DOHH2 (cell line): ENCODE measurements at regions not wholly inside any gene's neighbourhood (a gene's known extent, or its start where the extent isn't known, plus 50 kb on each side); places are given as distances from the start of the nearest gene placed in this dataset.

Experiments
- H3F3A ChIP-seq: fragments of 200-600 bp; sonication (generic), shearing (Covaris generic); 2 replicates; pipeline ENCODE4 v1.6.0; 2016; ENCODE audit warnings: antibody characterized with exemption, mild to moderate bottlenecking; ENCODE audit not compliant: control insufficient read depth, insufficient read depth
- H3K27ac ChIP-seq: fragments of 200-600 bp; sonication (generic); 2 replicates; pipeline ENCODE4 v1.5.1; 2014; ENCODE audit warnings: low read depth, mild to moderate bottlenecking, low read length, moderate library complexity
- H3K27me3 ChIP-seq: fragments of 200-600 bp; sonication (generic); 2 replicates; pipeline ENCODE4 v1.6.1; 2014; ENCODE audit warnings: mild to moderate bottlenecking, low read length, mixed read lengths; ENCODE audit not compliant: control insufficient read depth
- H3K36me3 ChIP-seq: fragments of 200-600 bp; sonication (generic); 2 replicates; pipeline ENCODE4 v1.6.1; 2014; ENCODE audit warnings: mild to moderate bottlenecking, low read length, moderate library complexity, mixed read lengths; ENCODE audit not compliant: control insufficient read depth
- H3K4me1 ChIP-seq: fragments of 200-600 bp; sonication (generic); 2 replicates; pipeline ENCODE4 v1.6.1; 2014; ENCODE audit warnings: mild to moderate bottlenecking, low read length, mixed read lengths; ENCODE audit not compliant: control insufficient read depth
- H3K4me2 ChIP-seq: fragments of 200-600 bp; sonication (generic); 2 replicates; pipeline ENCODE4 v1.6.0; 2014; ENCODE audit warnings: mild to moderate bottlenecking, low read length, moderate library complexity
- H3K4me3 ChIP-seq: fragments of 200-600 bp; sonication (generic); 2 replicates; pipeline ENCODE4 v1.5.1; 2014; ENCODE audit warnings: mild to moderate bottlenecking, low read length, mixed read lengths
- H3K79me2 ChIP-seq: fragments of 200-600 bp; sonication (generic); 2 replicates; pipeline ENCODE4 v1.6.1; 2014; ENCODE audit warnings: mild to moderate bottlenecking, low read length, mixed read lengths; ENCODE audit not compliant: control insufficient read depth
- H3K9me2 ChIP-seq: fragments of 200-600 bp; sonication (generic); replicated peaks from 2 replicates; pipeline ENCODE4 v1.6.1; 2014; ENCODE audit warnings: mild to moderate bottlenecking, low read length, mixed read lengths; ENCODE audit not compliant: control insufficient read depth
- H3K9me3 ChIP-seq: fragments of 200-600 bp; sonication (generic); 2 replicates; pipeline ENCODE4 v1.6.1; 2014; ENCODE audit warnings: antibody characterized with exemption, low read length, mixed read lengths; ENCODE audit not compliant: control insufficient read depth, insufficient read depth
- H4K20me1 ChIP-seq: fragments of 200-600 bp; sonication (generic); 2 replicates; pipeline ENCODE4 v1.6.0; 2014; ENCODE audit warnings: low read depth, mild to moderate bottlenecking, antibody characterized with exemption, low read length, moderate library complexity; ENCODE audit not compliant: control insufficient read depth, insufficient read depth
- EZH2phosphoT487 ChIP-seq: fragments of 200-600 bp; sonication (generic); IDR thresholded peaks from 2 replicates; pipeline ENCODE4 v1.6.1; 2017; ENCODE audit warnings: borderline replicate concordance, mild to moderate bottlenecking, antibody characterized with exemption, low read length, moderate library complexity, mixed read lengths
- TF ChIP-seq, protein P1 (sequence below): fragments of 200-600 bp; sonication (generic); IDR thresholded peaks from one replicate; pipeline ENCODE4 v1.5.1; 2014; ENCODE audit warnings: antibody characterized with exemption, mild to moderate bottlenecking, low read depth, low read length; ENCODE audit not compliant: poor library complexity, severe bottlenecking

DNA sequence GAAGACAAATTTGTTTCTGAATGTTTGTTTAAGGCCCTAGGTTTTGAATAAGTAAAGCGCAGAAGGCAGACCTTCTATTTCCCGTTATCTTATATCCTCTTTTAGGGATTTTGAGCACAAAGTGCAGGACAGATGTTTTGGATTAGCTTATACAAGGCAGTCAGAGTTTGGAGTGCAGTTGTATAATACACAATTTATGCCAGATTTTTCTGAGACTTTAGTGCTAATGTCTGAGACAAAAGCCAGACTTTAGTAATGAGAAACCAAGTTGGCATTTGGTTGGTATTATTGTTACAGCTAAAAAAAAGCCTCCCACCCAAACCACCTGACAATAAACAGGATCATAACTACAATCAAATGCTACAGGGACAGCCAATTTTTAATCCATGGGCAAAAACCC, 309.9 kb upstream of the SATB1 start:
- no peaks in the 10 kb centered on the region for H4K20me1 ChIP-seq
- H3K36me3 ChIP-seq, result no peaks in the 10 kb centered on the region
- TF ChIP-seq, protein P1, sequence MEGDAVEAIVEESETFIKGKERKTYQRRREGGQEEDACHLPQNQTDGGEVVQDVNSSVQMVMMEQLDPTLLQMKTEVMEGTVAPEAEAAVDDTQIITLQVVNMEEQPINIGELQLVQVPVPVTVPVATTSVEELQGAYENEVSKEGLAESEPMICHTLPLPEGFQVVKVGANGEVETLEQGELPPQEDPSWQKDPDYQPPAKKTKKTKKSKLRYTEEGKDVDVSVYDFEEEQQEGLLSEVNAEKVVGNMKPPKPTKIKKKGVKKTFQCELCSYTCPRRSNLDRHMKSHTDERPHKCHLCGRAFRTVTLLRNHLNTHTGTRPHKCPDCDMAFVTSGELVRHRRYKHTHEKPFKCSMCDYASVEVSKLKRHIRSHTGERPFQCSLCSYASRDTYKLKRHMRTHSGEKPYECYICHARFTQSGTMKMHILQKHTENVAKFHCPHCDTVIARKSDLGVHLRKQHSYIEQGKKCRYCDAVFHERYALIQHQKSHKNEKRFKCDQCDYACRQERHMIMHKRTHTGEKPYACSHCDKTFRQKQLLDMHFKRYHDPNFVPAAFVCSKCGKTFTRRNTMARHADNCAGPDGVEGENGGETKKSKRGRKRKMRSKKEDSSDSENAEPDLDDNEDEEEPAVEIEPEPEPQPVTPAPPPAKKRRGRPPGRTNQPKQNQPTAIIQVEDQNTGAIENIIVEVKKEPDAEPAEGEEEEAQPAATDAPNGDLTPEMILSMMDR, result no peak
- no peak for TF ChIP-seq EZH2phosphoT487
- peaks cover 10% of the 10 kb centered on the region for H3K4me1 ChIP-seq
- H3F3A ChIP-seq, result no peaks in the 10 kb centered on the region
- no peaks in the 10 kb centered on the region for H3K9me2 ChIP-seq
- no peaks in the 10 kb centered on the region for H3K9me3 ChIP-seq
- H3K79me2 ChIP-seq, result no peaks in the 10 kb centered on the region
- H3K27me3 ChIP-seq, result no peaks in the 10 kb centered on the region
- H3K4me3 ChIP-seq, result no peak overlapping the region
- no peak overlapping the region for H3K4me2 ChIP-seq
- no peak overlapping the region for H3K27ac ChIP-seq

DNA sequence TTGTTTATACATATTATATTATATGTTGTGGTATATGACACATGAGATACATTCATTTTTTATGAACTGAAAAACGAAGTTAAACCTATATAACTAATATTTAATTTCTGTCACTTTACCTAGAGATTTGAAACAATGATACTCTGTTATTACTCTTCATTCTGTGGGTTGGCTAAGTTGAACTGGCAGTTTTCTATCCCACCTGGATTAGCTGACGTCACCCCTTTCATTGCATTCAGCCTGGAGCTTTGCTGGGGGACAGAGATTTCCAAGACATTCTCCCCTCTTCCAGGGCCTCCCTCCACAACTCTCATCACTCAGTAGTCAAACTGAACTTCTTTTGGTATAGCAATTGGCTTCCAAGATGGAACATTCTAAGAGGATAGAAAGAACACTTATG, 309.2 kb upstream of the SATB1 start:
- no peak overlapping the region for H3K27ac ChIP-seq
- TF ChIP-seq, protein P1, result no peak
- no peak for TF ChIP-seq EZH2phosphoT487
- no peaks in the 10 kb centered on the region for H3K27me3 ChIP-seq
- no peaks in the 10 kb centered on the region for H3F3A ChIP-seq
- no peaks in the 10 kb centered on the region for H3K36me3 ChIP-seq
- H4K20me1 ChIP-seq, result no peaks in the 10 kb centered on the region
- peaks cover 3% of the 10 kb centered on the region for H3K4me1 ChIP-seq
- no peaks in the 10 kb centered on the region for H3K79me2 ChIP-seq
- no peaks in the 10 kb centered on the region for H3K9me2 ChIP-seq
- no peaks in the 10 kb centered on the region for H3K9me3 ChIP-seq
- no peak overlapping the region for H3K4me3 ChIP-seq
- H3K4me2 ChIP-seq, result no peak overlapping the region

DNA sequence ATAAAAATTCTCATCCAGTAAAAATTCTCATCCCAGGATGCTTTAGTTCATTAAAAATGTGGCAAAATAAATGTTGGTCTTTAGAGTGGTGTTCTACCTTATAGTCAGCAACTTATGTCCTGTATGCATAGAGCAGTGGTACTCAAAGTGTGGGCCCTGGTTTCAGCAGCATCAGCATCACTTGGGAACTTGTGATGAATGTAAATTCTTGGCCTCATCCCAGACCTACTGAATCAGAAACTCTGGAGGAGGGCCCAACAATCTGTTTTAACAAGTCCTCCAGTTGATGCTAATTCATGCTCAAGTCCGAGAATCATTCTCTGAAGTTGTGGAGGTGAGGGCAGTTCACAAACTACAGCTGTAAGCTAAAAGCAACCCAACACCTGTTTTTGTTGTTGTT, 307.3 kb upstream of the SATB1 start:
- H3F3A ChIP-seq, result no peaks in the 10 kb centered on the region
- H4K20me1 ChIP-seq, result no peaks in the 10 kb centered on the region
- no peak overlapping the region for H3K27ac ChIP-seq
- peaks cover under 1% of the 10 kb centered on the region for H3K4me1 ChIP-seq
- no peak overlapping the region for H3K4me2 ChIP-seq
- TF ChIP-seq, protein P1, result no peak
- TF ChIP-seq EZH2phosphoT487, result no peak
- no peaks in the 10 kb centered on the region for H3K36me3 ChIP-seq
- H3K9me3 ChIP-seq, result no peaks in the 10 kb centered on the region
- no peaks in the 10 kb centered on the region for H3K9me2 ChIP-seq
- no peaks in the 10 kb centered on the region for H3K79me2 ChIP-seq
- H3K27me3 ChIP-seq, result no peaks in the 10 kb centered on the region
- H3K4me3 ChIP-seq, result no peak overlapping the region

DNA sequence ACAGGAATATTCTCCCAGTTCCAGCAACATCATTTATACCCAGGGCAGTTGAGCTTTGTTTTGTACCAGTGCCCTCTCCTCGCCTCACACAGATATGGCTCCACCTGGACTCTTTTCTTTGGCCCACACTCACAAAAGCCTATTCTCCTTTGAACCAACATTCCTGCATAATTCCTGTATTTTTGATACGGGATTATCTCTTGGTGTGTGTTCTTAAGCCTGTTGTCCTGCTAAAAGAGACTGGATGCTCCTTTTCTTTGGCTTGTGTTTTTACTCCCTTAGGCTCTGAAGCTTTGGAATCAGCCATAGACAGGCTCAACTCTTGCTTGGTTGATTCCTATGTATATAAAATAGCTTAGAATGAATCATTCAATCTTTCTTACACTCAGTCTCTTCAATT, 305.4 kb upstream of the SATB1 start:
- Histone ChIP-seq H3K79me2 (no peaks in the 10 kb centered on the region), H3K4me1 (peaks cover 15% of the 10 kb centered on the region), H3K27me3 (no peaks in the 10 kb centered on the region), H3K4me2 (no peak overlapping the region), H4K20me1 (no peaks in the 10 kb centered on the region), H3F3A (no peaks in the 10 kb centered on the region), H3K9me3 (no peaks in the 10 kb centered on the region), H3K36me3 (no peaks in the 10 kb centered on the region), H3K4me3 (no peak overlapping the region), H3K9me2 (no peaks in the 10 kb centered on the region), H3K27ac (no peak overlapping the region)
- no peak for TF ChIP-seq EZH2phosphoT487
- TF ChIP-seq, protein P1, result no peak
